GM23338 (cell line): ENCODE measurements at regions not wholly inside any gene's neighbourhood (a gene's known extent, or its start where the extent isn't known, plus 50 kb on each side); places are given as distances from the start of the nearest gene placed in this dataset.

ENCODE experiments used
- ATAC-seq: fragments of 200-7000 bp; cut with Tn5 transposase; 3 replicates; pipeline ENCODE4 v1.9.1; 2020
- DNase-seq: peaks from one replicate; pipeline ENCODE4 v3.0.0-alpha.2; 2015; ENCODE audit warnings: low spot score
- H2AFZ ChIP-seq: fragments of 200-600 bp; sonication (generic); 2 replicates; pipeline ENCODE4 v1.8.0; 2016; ENCODE audit warnings: antibody characterized with exemption, mild to moderate bottlenecking, moderate library complexity
- H3F3A ChIP-seq: fragments of 200-600 bp; sonication (generic); replicated peaks from 2 replicates; pipeline ENCODE4 v1.8.0; 2017; ENCODE audit warnings: antibody characterized with exemption, mixed run types, low read depth
- H3K27ac ChIP-seq: fragments of 200-600 bp; sonication (generic); 2 replicates; pipeline ENCODE4 v1.6.1; 2016; ENCODE audit warnings: low read depth
- H3K27me3 ChIP-seq: fragments of 200-600 bp; sonication (generic); 2 replicates; pipeline ENCODE4 v1.8.0; 2016; ENCODE audit warnings: mild to moderate bottlenecking, mixed run types, moderate library complexity; ENCODE audit not compliant: insufficient read depth
- H3K36me3 ChIP-seq: fragments of 200-600 bp; sonication (generic); 2 replicates; pipeline ENCODE4 v1.8.0; 2016; ENCODE audit warnings: mild to moderate bottlenecking; ENCODE audit not compliant: insufficient read depth
- H3K4me1 ChIP-seq: fragments of 200-600 bp; sonication (generic); 2 replicates; pipeline ENCODE4 v1.8.0; 2016; ENCODE audit warnings: mild to moderate bottlenecking, moderate library complexity; ENCODE audit not compliant: insufficient read depth
- H3K4me2 ChIP-seq: fragments of 200-600 bp; sonication (generic); 2 replicates; pipeline ENCODE4 v1.7.1; 2017; ENCODE audit warnings: mixed run types
- H3K4me3 ChIP-seq: fragments of 200-600 bp; sonication (generic); 2 replicates; pipeline ENCODE4 v1.6.1; 2016; ENCODE audit warnings: mixed run types
- H3K79me2 ChIP-seq: fragments of 200-600 bp; sonication (generic); replicated peaks from 2 replicates; pipeline ENCODE4 v1.8.0; 2017; ENCODE audit warnings: mild to moderate bottlenecking; ENCODE audit not compliant: insufficient read depth
- H3K9me2 ChIP-seq: fragments of 200-600 bp; sonication (generic); 2 replicates; pipeline ENCODE4 v1.8.0; 2017; ENCODE audit not compliant: insufficient read depth
- H4K20me1 ChIP-seq: fragments of 200-600 bp; sonication (generic); replicated peaks from 2 replicates; pipeline ENCODE4 v1.8.0; 2017; ENCODE audit warnings: mild to moderate bottlenecking; ENCODE audit not compliant: insufficient read depth
- H3K27ac Mint-ChIP-seq: 2 replicates; pipeline ENCODE4 v1.8.0; 2020; ENCODE audit warnings: inconsistent platforms, mild to moderate bottlenecking, moderate library complexity, mixed read lengths
- H3K27me3 Mint-ChIP-seq: 3 replicates; pipeline ENCODE4 v1.8.0; 2022; ENCODE audit warnings: low read depth, mild to moderate bottlenecking, moderate library complexity, mixed read lengths, inconsistent platforms; ENCODE audit not compliant: insufficient read depth, poor library complexity
- H3K36me3 Mint-ChIP-seq: 3 replicates; pipeline ENCODE4 v1.8.0; 2021; ENCODE audit warnings: low read depth, mild to moderate bottlenecking, inconsistent platforms, moderate library complexity, mixed read lengths
- H3K4me1 Mint-ChIP-seq: 3 replicates; pipeline ENCODE4 v1.8.0; 2020; ENCODE audit warnings: mild to moderate bottlenecking, inconsistent platforms, mixed read lengths
- H3K4me3 Mint-ChIP-seq: 3 replicates; pipeline ENCODE4 v1.8.0; 2021; ENCODE audit warnings: moderate library complexity, mild to moderate bottlenecking, inconsistent platforms, mixed read lengths
- H3K9me3 Mint-ChIP-seq: 3 replicates; pipeline ENCODE4 v1.8.0; 2020; ENCODE audit warnings: moderate library complexity, mild to moderate bottlenecking, inconsistent platforms, mixed read lengths
- JUNB ChIP-seq: IDR thresholded peaks from one replicate; pipeline ENCODE4 v1.6.1; 2016; ENCODE audit warnings: antibody characterized with exemption; ENCODE audit not compliant: unreplicated experiment
- NANOG ChIP-seq: IDR thresholded peaks from 2 replicates; pipeline ENCODE4 v1.6.1; 2016; ENCODE audit warnings: antibody characterized with exemption, borderline replicate concordance
- POLR2AphosphoS5 ChIP-seq: IDR thresholded peaks from 2 replicates; pipeline ENCODE4 v1.6.1; 2016; ENCODE audit warnings: antibody characterized with exemption, low read depth
- STAT1 ChIP-seq: IDR thresholded peaks from one replicate; pipeline ENCODE4 v1.6.1; 2016; ENCODE audit warnings: antibody characterized with exemption; ENCODE audit not compliant: unreplicated experiment
- TF ChIP-seq, protein P1 (sequence below): fragments of 250-450 bp; sonication (Bioruptor Pico); IDR thresholded peaks from 2 replicates; pipeline ENCODE4 v1.5.0; 2020; ENCODE audit warnings: mild to moderate bottlenecking, moderate library complexity
- TF ChIP-seq, protein P2 (sequence below), 2 experiments: fragments of 200-600 bp in 1 of 2; sonication (generic) in 1 of 2; conservative IDR thresholded peaks; 2 replicates each; pipeline versions ENCODE4 v1.5.1 to v1.6.1; 2016 to 2017; ENCODE audit warnings: antibody characterized with exemption in 2 of 2, low read depth in 2 of 2, mild to moderate bottlenecking in 2 of 2, moderate library complexity in 1 of 2

DNA sequence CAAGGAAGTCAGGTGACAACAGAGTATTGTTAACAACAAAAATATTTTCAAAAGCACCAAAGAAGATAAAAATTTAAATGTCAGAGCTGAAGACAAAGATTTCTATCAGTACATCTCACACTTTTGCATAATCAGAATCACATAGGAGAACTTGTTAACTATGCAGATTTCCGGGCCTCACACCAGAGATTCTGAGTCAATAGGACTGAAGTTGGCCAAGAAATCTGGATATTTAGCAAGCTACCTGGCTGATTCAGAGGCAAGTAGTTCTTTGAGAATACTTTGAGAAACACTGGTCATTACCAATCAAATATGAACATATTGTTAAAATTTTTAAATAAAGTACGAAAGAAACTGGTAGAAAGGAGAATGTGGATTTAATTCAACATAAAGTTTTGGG, 80.5 kb upstream of the GLIS3 start:
- no peak overlapping the region for H3K4me3 Mint-ChIP-seq
- no peak overlapping the region for H3K27ac Mint-ChIP-seq
- TF ChIP-seq JUNB (no peak), STAT1 (no peak)
- TF ChIP-seq, protein P1, sequence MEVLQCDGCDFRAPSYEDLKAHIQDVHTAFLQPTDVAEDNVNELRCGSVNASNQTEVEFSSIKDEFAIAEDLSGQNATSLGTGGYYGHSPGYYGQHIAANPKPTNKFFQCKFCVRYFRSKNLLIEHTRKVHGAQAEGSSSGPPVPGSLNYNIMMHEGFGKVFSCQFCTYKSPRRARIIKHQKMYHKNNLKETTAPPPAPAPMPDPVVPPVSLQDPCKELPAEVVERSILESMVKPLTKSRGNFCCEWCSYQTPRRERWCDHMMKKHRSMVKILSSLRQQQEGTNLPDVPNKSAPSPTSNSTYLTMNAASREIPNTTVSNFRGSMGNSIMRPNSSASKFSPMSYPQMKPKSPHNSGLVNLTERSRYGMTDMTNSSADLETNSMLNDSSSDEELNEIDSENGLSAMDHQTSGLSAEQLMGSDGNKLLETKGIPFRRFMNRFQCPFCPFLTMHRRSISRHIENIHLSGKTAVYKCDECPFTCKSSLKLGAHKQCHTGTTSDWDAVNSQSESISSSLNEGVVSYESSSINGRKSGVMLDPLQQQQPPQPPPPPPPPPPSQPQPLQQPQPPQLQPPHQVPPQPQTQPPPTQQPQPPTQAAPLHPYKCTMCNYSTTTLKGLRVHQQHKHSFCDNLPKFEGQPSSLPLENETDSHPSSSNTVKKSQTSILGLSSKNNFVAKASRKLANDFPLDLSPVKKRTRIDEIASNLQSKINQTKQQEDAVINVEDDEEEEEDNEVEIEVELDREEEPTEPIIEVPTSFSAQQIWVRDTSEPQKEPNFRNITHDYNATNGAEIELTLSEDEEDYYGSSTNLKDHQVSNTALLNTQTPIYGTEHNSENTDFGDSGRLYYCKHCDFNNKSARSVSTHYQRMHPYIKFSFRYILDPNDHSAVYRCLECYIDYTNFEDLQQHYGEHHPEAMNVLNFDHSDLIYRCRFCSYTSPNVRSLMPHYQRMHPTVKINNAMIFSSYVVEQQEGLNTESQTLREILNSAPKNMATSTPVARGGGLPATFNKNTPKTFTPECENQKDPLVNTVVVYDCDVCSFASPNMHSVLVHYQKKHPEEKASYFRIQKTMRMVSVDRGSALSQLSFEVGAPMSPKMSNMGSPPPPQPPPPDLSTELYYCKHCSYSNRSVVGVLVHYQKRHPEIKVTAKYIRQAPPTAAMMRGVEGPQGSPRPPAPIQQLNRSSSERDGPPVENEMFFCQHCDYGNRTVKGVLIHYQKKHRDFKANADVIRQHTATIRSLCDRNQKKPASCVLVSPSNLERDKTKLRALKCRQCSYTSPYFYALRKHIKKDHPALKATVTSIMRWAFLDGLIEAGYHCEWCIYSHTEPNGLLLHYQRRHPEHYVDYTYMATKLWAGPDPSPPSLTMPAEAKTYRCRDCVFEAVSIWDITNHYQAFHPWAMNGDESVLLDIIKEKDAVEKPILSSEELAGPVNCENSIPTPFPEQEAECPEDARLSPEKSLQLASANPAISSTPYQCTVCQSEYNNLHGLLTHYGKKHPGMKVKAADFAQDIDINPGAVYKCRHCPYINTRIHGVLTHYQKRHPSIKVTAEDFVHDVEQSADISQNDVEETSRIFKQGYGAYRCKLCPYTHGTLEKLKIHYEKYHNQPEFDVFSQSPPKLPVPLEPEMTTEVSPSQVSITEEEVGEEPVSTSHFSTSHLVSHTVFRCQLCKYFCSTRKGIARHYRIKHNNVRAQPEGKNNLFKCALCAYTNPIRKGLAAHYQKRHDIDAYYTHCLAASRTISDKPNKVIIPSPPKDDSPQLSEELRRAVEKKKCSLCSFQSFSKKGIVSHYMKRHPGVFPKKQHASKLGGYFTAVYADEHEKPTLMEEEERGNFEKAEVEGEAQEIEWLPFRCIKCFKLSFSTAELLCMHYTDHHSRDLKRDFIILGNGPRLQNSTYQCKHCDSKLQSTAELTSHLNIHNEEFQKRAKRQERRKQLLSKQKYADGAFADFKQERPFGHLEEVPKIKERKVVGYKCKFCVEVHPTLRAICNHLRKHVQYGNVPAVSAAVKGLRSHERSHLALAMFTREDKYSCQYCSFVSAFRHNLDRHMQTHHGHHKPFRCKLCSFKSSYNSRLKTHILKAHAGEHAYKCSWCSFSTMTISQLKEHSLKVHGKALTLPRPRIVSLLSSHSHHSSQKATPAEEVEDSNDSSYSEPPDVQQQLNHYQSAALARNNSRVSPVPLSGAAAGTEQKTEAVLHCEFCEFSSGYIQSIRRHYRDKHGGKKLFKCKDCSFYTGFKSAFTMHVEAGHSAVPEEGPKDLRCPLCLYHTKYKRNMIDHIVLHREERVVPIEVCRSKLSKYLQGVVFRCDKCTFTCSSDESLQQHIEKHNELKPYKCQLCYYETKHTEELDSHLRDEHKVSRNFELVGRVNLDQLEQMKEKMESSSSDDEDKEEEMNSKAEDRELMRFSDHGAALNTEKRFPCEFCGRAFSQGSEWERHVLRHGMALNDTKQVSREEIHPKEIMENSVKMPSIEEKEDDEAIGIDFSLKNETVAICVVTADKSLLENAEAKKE: no peak
- no peaks in the 10 kb centered on the region for H3K36me3 Mint-ChIP-seq
- H3K27me3 Mint-ChIP-seq: no peaks in the 10 kb centered on the region
- H3K79me2 ChIP-seq: no peaks in the 10 kb centered on the region
- no peaks in the 10 kb centered on the region for H3K36me3 ChIP-seq
- DNase-seq: no peak
- no peaks in the 10 kb centered on the region for H3K27me3 ChIP-seq
- no peak overlapping the region for H3K4me2 ChIP-seq
- ATAC-seq: no peak
- no peak overlapping the region for H3K27ac ChIP-seq
- no peak overlapping the region for H3K4me3 ChIP-seq
- H3K4me1 Mint-ChIP-seq: peaks cover 11% of the 10 kb centered on the region; the same call in 2 of the 3 replicates
- H4K20me1 ChIP-seq: no peaks in the 10 kb centered on the region
- no peaks in the 10 kb centered on the region for H3K4me1 ChIP-seq
- H3K9me3 Mint-ChIP-seq: no peaks in the 10 kb centered on the region
- no peaks in the 10 kb centered on the region for H3F3A ChIP-seq
- H2AFZ ChIP-seq: no peak overlapping the region
- no peaks in the 10 kb centered on the region for H3K9me2 ChIP-seq

DNA sequence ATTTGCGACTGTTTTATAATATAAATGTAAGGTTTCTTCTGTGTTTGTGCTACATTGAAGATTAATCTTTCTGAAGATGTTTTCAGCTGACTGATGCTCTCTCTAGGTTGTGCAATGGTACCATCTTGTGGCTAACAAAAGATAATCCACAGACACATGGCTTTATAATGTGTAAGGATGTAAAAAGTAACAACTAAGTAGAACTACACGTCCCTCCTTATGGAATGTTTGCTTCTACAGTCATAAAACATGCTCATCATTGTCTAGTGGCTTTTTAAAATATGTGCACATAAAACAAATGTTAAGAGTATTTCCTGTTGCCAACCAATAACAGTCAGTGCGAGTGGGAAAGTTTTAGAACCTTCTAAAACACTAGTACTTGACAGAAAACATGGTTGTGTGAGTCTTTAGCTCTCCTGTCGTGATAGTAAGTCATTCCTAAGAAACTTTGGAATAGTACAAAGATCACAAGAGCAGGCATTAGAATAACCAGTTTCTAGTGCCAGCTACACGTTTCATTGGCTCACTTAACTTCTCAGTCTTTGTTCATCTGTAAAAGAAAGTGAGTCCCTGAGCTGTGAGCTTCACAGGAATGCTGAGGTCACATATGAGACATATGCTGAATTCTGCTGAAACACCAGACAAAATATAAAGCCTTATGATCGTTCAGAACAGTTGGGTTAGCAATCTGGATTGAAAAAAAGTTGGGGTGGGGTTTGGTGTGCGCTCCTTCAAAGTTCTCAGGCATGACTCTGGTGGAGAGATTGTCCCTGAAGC, 75.7 kb upstream of the GLIS3 start:
- Histone ChIP-seq H3F3A (no peaks in the 10 kb centered on the region), H3K36me3 (no peaks in the 10 kb centered on the region), H3K4me3 (no peak overlapping the region), H3K27ac (no peak overlapping the region), H3K27me3 (no peaks in the 10 kb centered on the region), H3K79me2 (no peaks in the 10 kb centered on the region), H3K4me1 (no peaks in the 10 kb centered on the region), H3K9me2 (no peaks in the 10 kb centered on the region), H2AFZ (no peak overlapping the region), H3K4me2 (no peak overlapping the region), H4K20me1 (no peaks in the 10 kb centered on the region)
- DNase-seq (peak; percentile 30), ATAC-seq (no peak)
- Mint-ChIP-seq H3K9me3 (no peaks in the 10 kb centered on the region), H3K4me3 (no peak overlapping the region), H3K4me1 (peaks cover 11% of the 10 kb centered on the region; the same call in 2 of the 3 replicates), H3K27me3 (no peaks in the 10 kb centered on the region), H3K36me3 (no peaks in the 10 kb centered on the region), H3K27ac (peak overlapping the region; percentile 25; the same call in 1 of the 2 replicates)
- TF ChIP-seq, protein P2, sequence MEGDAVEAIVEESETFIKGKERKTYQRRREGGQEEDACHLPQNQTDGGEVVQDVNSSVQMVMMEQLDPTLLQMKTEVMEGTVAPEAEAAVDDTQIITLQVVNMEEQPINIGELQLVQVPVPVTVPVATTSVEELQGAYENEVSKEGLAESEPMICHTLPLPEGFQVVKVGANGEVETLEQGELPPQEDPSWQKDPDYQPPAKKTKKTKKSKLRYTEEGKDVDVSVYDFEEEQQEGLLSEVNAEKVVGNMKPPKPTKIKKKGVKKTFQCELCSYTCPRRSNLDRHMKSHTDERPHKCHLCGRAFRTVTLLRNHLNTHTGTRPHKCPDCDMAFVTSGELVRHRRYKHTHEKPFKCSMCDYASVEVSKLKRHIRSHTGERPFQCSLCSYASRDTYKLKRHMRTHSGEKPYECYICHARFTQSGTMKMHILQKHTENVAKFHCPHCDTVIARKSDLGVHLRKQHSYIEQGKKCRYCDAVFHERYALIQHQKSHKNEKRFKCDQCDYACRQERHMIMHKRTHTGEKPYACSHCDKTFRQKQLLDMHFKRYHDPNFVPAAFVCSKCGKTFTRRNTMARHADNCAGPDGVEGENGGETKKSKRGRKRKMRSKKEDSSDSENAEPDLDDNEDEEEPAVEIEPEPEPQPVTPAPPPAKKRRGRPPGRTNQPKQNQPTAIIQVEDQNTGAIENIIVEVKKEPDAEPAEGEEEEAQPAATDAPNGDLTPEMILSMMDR (conservative IDR thresholded peaks at IDR 0.05; ENCODE audit: low read depth in 2 of 2): peak; percentile 50 to 66
- TF ChIP-seq POLR2AphosphoS5 (no peak), STAT1 (no peak), NANOG (no peak)
